ENCODE measurements at regions not wholly inside any gene's neighbourhood (a gene's known extent, or its start where the extent isn't known, plus 50 kb on each side); places are given as distances from the start of the nearest gene placed in this dataset.

DNA sequence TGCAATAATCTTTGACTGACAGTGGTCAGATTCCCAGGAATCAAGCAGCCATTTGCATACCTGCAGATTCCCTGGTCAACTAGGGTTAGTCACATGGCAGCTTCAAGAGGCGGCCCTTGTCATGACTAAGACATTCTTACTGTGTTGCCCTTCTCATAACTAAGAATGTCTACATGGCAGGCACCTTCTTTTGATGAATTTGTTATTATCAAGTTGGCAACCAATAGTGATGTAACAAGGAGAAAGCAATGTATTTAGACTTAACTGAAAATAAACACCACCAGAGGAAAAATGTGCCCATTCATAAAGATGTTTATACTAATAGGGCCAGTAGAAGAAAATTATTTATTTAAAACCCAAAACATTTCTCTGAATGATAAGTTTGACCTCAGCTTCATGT, 215.6 kb downstream of the TLE1 start:
- TF ChIP-seq, protein P1, sequence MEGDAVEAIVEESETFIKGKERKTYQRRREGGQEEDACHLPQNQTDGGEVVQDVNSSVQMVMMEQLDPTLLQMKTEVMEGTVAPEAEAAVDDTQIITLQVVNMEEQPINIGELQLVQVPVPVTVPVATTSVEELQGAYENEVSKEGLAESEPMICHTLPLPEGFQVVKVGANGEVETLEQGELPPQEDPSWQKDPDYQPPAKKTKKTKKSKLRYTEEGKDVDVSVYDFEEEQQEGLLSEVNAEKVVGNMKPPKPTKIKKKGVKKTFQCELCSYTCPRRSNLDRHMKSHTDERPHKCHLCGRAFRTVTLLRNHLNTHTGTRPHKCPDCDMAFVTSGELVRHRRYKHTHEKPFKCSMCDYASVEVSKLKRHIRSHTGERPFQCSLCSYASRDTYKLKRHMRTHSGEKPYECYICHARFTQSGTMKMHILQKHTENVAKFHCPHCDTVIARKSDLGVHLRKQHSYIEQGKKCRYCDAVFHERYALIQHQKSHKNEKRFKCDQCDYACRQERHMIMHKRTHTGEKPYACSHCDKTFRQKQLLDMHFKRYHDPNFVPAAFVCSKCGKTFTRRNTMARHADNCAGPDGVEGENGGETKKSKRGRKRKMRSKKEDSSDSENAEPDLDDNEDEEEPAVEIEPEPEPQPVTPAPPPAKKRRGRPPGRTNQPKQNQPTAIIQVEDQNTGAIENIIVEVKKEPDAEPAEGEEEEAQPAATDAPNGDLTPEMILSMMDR (conservative IDR thresholded peaks at IDR 0.05 in 1 of 2, IDR thresholded peaks at IDR 0.05 in 1 of 2; ENCODE audit: extremely low read depth in 1 of 2, insufficient read depth in 1 of 2, low read depth in 1 of 2, low read length in 2 of 2), result no peak
- TF ChIP-seq EZH2 (IDR thresholded peaks at IDR 0.05; ENCODE audit: borderline replicate concordance, low read length), result no peak

All from mammary epithelial cell (primary cell).